T-helper 1 cell treated with Interleukin-12 subunit alpha and Interleukin-12 subunit beta and Interleukin-4 antibody, amounts not matched to agents 30 μg/mL and 1 μg/mL, for 36 hours (primary cell): ENCODE measurements at regions not wholly inside any gene's neighbourhood (a gene's known extent, or its start where the extent isn't known, plus 50 kb on each side); places are given as distances from the start of the nearest gene placed in this dataset.

Source experiments
- H3K27ac Mint-ChIP-seq: one replicate; pipeline ENCODE4 v1.8.0; 2021; ENCODE audit warnings: mild to moderate bottlenecking, mixed read lengths
- H3K27me3 Mint-ChIP-seq: one replicate; pipeline ENCODE4 v1.8.0; 2021; ENCODE audit warnings: low read depth, mixed read lengths
- H3K36me3 Mint-ChIP-seq: one replicate; pipeline ENCODE4 v1.8.0; 2021; ENCODE audit warnings: low read depth, mixed read lengths
- H3K4me1 Mint-ChIP-seq: one replicate; pipeline ENCODE4 v1.8.0; 2021; ENCODE audit warnings: low read depth, mixed read lengths
- H3K4me3 Mint-ChIP-seq: one replicate; pipeline ENCODE4 v1.8.0; 2021; ENCODE audit warnings: mild to moderate bottlenecking, moderate library complexity, mixed read lengths
- H3K9me3 Mint-ChIP-seq: one replicate; pipeline ENCODE4 v1.8.0; 2021; ENCODE audit warnings: mixed read lengths

DNA sequence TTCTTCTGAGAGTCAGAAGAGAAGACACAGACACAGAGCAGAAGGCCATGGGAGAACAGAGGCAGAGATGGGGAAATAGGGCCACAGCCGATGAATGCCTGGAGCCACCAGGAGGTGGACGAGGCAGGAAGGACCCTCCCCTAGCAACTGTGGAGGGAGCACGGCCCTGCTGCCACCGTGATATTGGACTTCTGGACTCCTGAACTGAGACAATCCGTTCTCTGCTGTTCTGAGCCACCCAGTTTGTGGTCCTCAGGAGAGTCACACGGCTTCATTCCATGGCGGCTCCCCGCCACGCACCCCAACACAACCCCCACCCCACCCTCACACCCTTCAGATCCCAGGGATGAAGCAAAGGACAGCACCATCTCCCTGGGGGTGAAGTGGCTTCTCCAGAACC, 338.1 kb downstream of the CTTN start:
- Mint-ChIP-seq H3K9me3 (no peaks in the 10 kb centered on the region), H3K4me1 (no peaks in the 10 kb centered on the region), H3K27me3 (no peaks in the 10 kb centered on the region), H3K4me3 (no peak overlapping the region), H3K36me3 (no peaks in the 10 kb centered on the region), H3K27ac (no peak overlapping the region)

DNA sequence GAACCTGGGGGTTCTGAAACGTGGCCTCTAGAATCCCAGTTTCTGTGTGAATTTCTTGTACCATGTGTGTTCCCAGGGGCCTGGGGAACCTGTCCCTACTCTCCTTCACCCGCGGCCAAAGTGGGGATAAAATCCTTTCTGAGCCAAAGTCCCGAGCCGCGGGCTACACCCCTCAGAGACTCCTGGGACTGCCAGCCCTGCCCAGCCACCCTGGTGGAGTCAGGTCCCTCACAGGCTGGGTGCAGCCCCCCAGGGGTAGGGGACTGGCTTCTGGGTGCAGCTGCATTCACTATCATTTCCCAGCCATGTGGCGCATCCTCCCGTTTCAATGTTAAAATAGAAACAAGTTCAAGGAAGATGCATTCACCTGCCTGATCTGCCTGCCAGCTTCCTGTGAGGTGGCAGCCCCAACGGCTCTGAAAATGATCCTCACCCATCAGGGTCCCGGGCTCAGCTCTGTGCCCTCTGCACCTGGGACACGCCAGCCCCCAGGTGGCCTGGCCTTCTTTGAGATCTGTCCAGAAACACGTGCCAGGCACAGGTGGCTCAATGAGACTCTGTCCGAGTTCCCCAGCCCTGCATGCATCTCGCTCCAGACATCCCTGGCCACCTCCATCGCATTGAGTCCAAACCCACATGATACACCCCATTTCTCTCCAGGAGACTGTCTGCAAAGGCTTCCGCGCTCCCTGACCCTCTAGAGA, 338.8 kb downstream of the CTTN start:
- H3K27ac Mint-ChIP-seq, result no peak overlapping the region
- H3K36me3 Mint-ChIP-seq, result no peaks in the 10 kb centered on the region
- no peaks in the 10 kb centered on the region for H3K27me3 Mint-ChIP-seq
- H3K4me1 Mint-ChIP-seq, result no peaks in the 10 kb centered on the region
- no peak overlapping the region for H3K4me3 Mint-ChIP-seq
- no peaks in the 10 kb centered on the region for H3K9me3 Mint-ChIP-seq

DNA sequence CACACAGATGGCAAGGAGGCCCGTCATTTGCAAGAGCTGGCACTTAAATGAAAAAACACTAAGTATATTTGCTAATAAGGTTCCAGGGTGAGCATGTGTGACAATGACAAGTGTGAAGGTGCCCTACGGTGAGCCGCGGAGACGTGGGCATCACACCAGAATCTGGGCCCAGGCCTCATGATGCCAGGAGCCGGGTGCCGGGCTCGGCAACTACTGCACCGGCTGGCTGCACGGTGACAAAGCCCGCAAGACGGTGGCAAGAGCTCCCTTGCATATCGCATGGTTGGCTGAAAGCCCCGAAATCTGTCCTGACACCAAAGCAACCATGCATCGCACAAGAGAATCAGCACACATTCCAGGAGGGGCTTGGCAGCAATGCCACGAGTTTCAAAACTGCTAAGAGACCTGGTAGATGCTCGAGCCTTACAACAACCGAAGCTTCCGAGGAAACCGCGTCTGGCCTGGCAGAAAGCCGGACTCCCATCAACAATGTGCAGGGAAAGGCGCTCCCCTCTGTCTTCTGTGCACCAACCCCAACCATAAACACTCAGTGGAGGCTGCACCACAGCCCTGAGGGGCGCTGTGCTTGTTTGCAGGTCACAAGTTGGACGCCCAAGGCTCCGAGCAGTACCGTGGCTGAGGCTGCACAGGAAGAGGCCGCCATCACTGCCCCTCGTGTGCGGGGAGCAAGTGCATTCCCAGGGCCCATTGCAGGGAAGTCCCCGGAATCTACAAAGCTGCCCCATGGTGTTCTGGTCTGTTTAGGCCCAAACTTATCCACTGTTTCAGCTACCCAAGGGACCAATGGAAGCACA, 339.7 kb downstream of the CTTN start:
- no peak overlapping the region for H3K4me3 Mint-ChIP-seq
- no peaks in the 10 kb centered on the region for H3K4me1 Mint-ChIP-seq
- no peaks in the 10 kb centered on the region for H3K27me3 Mint-ChIP-seq
- no peaks in the 10 kb centered on the region for H3K36me3 Mint-ChIP-seq
- H3K27ac Mint-ChIP-seq, result no peak overlapping the region
- H3K9me3 Mint-ChIP-seq, result no peaks in the 10 kb centered on the region

DNA sequence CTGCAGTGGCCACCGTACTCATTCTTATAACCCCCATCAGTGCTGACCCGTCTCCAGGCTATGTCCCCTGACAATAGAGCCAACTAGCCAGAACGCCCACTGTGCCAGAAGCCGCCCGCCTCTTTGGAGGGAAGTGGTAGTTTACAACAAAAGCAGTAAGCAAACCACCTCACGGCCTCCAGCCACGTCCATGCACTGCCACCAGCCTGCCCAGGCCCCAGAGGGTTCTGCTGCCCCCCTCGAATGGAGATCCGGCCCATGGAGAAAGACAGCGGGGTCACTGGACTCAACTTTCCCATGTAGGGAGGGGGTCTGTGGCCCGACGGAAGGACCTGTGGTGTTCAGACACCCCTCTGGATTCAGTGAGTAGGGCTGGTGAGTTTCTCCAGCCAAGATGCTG, 340.3 kb downstream of the CTTN start:
- no peaks in the 10 kb centered on the region for H3K36me3 Mint-ChIP-seq
- H3K27ac Mint-ChIP-seq, result no peak overlapping the region
- no peaks in the 10 kb centered on the region for H3K27me3 Mint-ChIP-seq
- no peak overlapping the region for H3K4me3 Mint-ChIP-seq
- no peaks in the 10 kb centered on the region for H3K4me1 Mint-ChIP-seq
- no peaks in the 10 kb centered on the region for H3K9me3 Mint-ChIP-seq

DNA sequence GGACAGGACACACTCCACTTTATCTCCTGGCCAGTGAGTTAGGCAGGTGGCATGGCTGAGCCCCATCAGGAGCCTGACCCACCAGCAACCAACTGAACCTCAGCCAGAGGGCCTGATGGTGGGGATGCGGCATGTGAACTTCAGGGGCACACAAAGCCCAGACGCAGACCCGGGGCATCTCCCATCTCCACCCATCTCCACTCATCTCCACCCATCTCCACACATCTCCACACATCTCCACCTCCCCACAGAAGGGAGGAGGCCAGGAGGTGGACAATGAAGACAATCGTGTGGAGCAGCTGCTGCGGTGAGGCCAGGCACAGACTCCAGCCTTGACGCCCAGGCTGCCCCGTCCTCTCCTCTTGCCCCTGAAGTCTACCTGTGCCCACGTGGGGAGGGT, 340.8 kb downstream of the CTTN start:
- H3K36me3 Mint-ChIP-seq, result no peaks in the 10 kb centered on the region
- no peaks in the 10 kb centered on the region for H3K27me3 Mint-ChIP-seq

DNA sequence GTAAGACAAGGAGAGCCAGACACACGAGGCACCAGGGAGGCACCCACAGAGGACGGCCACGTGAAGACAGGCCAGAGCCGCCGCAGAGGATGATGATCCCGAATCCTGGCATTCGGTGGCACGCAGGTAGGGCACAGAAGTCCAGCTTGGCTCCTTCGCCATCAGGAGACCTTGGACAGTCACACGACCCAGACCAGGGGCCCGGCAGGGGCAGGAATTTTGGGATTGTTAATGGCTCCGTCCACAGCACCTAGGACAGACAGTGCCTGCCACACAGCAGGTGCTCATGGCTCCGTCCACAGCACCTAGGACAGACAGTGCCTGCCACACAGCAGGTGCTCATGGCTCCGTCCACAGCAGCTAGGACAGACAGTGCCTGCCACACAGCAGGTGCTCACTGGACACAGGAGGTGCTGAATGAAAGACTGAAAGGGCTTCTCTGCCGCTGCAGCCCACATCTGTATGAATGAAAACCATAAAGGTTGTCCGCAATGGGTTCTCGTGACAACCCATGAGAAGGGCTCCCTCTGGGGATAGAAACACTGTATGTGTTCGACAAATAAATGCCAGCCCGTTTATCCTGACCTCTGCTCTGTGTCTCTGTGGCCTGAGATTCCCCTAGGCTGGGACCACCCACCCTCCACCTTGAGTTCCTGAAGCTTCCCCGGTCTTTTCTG, 341.6 kb downstream of the CTTN start:
- no peak overlapping the region for H3K27ac Mint-ChIP-seq
- no peaks in the 10 kb centered on the region for H3K36me3 Mint-ChIP-seq
- no peak overlapping the region for H3K4me3 Mint-ChIP-seq
- no peaks in the 10 kb centered on the region for H3K9me3 Mint-ChIP-seq
- no peaks in the 10 kb centered on the region for H3K4me1 Mint-ChIP-seq
- H3K27me3 Mint-ChIP-seq, result no peaks in the 10 kb centered on the region

More for the DNA sequence above, 340.8 kb downstream of the CTTN start:
- Mint-ChIP-seq H3K9me3 (no peaks in the 10 kb centered on the region), H3K27ac (no peak overlapping the region), H3K4me1 (no peaks in the 10 kb centered on the region), H3K4me3 (no peak overlapping the region)

DNA sequence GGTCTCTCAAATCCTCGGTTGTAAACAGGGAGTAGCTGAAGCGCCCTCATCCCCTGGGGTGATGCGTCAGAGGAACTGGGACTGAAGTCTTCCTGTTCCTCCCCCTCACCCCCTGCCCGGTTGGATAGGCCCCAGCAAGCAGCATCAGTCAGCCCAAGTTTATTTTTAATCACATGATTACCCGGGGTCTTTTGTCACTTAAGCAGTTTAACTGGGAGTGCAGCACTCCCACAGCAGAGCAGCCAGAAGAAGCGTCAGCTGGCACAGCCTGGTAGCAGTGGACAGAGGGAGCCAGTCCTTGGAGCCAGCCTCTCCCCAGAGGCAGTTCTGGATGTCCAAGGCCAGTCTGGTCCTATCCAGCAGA, 342.1 kb downstream of the CTTN start:
- Mint-ChIP-seq H3K36me3 (no peaks in the 10 kb centered on the region), H3K4me1 (no peaks in the 10 kb centered on the region), H3K27me3 (no peaks in the 10 kb centered on the region), H3K27ac (no peak overlapping the region), H3K9me3 (no peaks in the 10 kb centered on the region), H3K4me3 (no peak overlapping the region)

DNA sequence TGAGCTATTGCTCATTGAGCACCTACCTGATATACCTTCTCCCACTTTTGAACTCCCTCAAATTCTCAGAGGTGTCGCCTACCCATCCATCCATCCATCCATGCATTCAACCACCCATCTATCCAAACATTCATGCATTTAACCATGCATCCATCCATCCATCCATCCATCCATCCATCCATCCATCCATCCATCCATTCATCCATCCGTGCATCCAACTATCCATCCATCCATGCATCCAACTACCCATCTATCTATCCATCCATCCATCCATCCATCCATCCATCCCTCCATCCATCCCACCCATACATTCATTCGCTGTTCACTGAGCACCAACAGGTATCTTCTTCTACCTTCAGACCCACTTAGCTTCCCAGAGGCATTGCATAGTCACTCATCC, 342.8 kb downstream of the CTTN start:
- Mint-ChIP-seq H3K36me3 (no peaks in the 10 kb centered on the region), H3K4me3 (no peak overlapping the region), H3K9me3 (no peaks in the 10 kb centered on the region), H3K27ac (no peak overlapping the region), H3K4me1 (no peaks in the 10 kb centered on the region), H3K27me3 (no peaks in the 10 kb centered on the region)

DNA sequence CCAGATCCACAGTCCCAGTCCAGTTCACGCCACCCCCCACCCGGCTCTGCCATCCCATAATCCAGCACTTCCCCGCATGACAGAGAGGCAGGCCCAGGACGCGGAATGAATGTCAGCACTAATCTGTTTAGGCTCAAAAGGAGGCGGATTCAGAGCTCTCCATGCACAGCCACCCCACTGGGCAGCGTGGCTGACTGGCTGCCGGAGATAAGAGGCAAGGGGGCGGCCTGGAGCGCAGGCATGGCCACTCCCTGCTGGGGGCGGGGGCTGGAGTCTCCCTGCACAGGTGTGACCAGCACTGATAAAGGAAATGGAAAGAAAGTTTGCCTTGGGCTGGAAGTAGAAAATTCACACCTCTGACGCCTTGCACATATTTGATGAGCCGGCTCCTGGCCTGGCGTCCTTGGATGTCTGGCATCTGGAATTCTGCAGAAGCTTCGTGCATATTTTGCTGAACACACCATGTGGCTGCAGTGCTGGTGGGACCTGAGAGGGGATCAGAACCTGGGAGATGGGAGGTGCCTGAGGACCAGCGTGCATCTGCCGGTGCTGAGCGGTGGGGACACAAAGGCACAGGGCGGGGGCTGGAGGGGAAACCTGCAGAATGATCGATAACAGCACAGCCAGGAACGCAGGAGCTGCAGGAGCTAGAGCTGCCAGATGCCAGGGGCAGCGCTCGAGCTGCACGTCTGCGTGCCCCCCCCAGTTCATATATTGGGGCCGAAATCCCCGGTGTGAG, 344.4 kb downstream of the CTTN start:
- Mint-ChIP-seq H3K9me3 (peaks cover 2% of the 10 kb centered on the region), H3K4me1 (no peaks in the 10 kb centered on the region), H3K27ac (no peak overlapping the region), H3K4me3 (no peak overlapping the region), H3K27me3 (no peaks in the 10 kb centered on the region), H3K36me3 (no peaks in the 10 kb centered on the region)

DNA sequence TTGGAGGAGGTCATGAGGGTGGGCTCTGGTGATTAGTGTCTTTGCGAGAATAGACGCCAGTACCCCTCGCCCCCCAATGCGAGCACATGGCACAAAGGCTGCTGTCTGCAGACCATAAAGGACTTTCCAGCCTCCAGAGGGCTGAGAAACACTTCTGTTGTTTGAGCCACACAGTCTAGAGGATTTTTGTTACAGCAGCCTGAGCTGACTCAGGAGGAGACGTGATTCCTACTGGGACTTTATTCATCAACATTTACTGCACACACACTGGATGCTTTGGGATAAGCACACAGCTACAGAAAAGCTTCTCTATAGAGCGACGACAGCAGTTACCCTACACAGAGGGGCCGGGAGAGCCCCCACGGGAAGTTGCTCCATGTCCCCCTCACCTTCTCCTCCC, 345.0 kb downstream of the CTTN start:
- H3K4me1 Mint-ChIP-seq, result no peaks in the 10 kb centered on the region
- H3K27ac Mint-ChIP-seq, result no peak overlapping the region
- no peaks in the 10 kb centered on the region for H3K36me3 Mint-ChIP-seq
- no peak overlapping the region for H3K4me3 Mint-ChIP-seq
- H3K9me3 Mint-ChIP-seq, result peaks cover 3% of the 10 kb centered on the region
- H3K27me3 Mint-ChIP-seq, result no peaks in the 10 kb centered on the region

DNA sequence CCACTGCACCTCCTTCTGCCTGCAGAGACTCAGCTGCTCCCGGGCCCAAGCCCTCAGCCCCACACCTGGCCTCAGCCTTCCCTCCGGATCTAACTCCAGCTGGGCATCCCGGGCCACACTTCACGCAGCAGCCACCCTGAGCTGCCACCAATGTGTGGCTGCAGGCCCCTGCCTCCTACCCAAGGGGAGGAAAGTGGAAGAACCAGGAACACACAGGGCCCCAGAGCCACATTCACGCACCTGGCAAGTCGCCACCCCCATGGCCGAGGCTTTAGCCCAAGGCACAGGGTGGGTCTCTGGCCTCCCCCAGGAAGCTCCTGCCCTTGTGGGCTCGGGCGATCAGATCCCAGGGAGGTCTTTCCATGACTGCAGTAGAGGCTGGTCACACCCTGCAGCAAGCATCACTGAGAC, 345.6 kb downstream of the CTTN start:
- Mint-ChIP-seq H3K36me3 (no peaks in the 10 kb centered on the region), H3K4me1 (no peaks in the 10 kb centered on the region), H3K4me3 (no peak overlapping the region), H3K9me3 (peaks cover 9% of the 10 kb centered on the region), H3K27me3 (no peaks in the 10 kb centered on the region), H3K27ac (no peak overlapping the region)

DNA sequence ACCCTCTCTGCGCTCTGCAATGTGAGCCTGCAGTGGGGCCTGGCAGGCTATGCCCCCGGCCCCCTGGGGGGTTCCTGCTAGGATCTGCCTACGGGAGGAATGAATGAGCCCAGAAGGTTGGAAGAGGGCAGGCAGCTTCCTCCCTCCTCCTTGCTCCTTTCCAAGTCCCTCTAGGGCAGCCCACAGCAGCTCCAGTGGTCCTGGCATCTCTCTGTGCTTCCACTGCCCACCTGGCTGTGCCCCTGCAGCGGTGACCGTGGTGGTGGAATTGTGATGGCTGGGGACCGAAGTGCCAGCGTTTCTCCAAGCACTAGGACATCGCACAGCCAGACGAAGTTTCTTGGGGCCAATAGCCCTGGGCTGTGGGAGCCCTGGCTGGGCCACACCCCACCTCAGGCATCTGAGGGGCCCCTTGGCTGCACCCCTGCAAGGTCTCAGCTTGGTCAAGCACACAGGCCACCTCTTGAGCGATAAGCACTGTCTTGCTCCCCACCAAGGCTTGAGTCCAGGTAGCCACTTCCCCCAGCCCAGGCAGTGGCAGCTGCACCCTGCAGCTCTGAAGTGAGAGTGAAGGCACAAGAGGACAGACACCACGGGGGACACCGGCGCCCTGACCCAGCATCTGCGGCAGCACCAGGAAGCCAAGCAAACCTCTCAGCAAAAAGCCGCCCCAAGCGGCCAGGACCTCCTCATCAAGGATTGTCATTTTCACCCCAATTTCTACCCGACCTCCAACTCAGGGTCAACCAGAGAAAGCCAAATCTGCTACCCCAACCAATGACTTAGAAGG, 346.3 kb downstream of the CTTN start:
- Mint-ChIP-seq H3K27me3 (no peaks in the 10 kb centered on the region), H3K4me3 (no peak overlapping the region), H3K36me3 (no peaks in the 10 kb centered on the region), H3K27ac (no peak overlapping the region), H3K9me3 (peaks cover 16% of the 10 kb centered on the region), H3K4me1 (no peaks in the 10 kb centered on the region)

DNA sequence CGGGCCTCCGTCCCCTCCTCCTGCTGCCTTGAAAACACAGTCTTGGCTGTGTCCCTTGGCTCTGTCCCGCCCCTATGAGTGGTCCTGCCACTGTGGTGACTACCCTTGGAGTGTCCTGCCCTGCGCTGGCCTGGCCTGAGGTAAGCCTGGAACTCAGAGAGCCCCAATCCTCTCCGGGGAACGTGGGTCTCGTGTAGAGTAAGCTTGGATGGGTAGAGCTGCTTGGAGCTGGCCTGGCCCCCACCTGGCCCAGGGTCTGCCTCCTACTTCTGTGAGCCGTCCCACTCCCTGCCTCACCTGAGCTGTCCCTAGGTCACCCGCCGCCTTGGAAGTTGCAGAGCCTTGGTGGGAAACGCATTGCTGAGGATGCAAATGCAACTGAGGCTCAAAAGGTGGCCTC, 347.1 kb downstream of the CTTN start:
- H3K9me3 Mint-ChIP-seq, result peaks cover 24% of the 10 kb centered on the region
- no peaks in the 10 kb centered on the region for H3K4me1 Mint-ChIP-seq
- H3K27ac Mint-ChIP-seq, result no peak overlapping the region
- no peaks in the 10 kb centered on the region for H3K27me3 Mint-ChIP-seq
- H3K36me3 Mint-ChIP-seq, result no peaks in the 10 kb centered on the region
- no peak overlapping the region for H3K4me3 Mint-ChIP-seq

DNA sequence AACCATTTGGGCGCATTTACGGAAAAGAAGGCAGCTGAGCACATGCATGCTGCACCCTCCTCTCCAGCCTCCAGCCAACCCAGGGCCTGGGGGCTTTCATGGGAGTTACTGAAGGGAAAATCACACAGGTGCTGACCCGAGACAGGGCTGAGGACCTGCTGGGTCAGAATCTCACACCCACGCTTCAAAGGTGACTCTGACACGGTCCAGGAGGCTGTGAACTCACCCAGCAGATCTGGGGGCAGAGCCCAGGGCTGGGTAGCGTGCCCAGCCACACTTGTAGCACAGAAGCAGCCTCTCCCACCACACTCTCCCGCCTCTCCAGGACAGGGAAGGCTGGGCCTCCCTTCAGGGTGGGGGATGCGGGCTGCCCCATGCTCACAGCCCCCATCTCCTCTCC, 347.6 kb downstream of the CTTN start:
- Mint-ChIP-seq H3K27me3 (no peaks in the 10 kb centered on the region), H3K4me1 (no peaks in the 10 kb centered on the region), H3K36me3 (no peaks in the 10 kb centered on the region), H3K9me3 (peaks cover 29% of the 10 kb centered on the region), H3K27ac (no peak overlapping the region), H3K4me3 (no peak overlapping the region)
